HG03457 (cell line): ENCODE measurements at regions not wholly inside any gene's neighbourhood (a gene's known extent, or its start where the extent isn't known, plus 50 kb on each side); places are given as distances from the start of the nearest gene placed in this dataset.

Source experiments
- ATAC-seq: cut with Tn5 transposase; IDR thresholded peaks from one replicate; pipeline ENCODE4 v1.9.1; 2021; ENCODE audit warnings: moderate number of reproducible peaks; ENCODE audit not compliant: unreplicated experiment

DNA sequence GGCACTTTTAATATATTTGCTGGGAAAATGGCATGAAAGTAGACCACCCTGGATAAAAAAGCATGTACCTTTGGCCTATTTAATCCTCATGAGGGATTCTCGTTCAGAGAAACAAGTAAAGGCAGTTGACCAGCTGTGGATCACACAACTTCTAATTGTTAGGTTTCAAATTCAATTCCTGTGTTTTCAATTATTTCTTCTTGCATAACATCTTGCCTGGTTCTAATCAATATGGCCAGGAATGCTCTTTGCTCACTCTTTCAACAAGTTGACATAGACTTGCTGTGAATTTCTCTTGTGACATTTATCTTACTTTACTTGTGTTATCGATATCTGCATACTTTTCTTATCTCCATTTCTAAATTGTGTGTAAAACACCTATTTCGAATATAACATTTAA, 211.8 kb downstream of the SLC7A11 start:
- no peak for ATAC-seq

DNA sequence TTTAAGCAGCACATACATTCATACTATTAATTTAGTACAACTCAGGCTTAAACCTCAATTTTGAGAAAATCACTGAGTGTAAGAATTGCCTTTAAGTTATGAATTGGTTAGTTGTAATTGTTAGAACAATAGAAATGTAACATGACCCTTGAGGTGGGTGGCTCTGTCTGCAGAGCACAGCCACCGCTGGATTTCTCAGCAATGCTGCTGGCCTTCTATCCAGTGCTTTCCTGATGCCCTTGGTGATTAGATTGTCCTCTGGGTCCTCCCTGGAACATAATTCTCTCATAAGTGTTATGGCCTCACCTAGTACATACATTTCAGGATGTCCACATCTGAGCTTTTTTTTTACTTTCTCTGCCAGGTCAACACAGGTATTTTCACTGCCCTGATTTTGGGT, 213.2 kb downstream of the SLC7A11 start:
- no peak for ATAC-seq

DNA sequence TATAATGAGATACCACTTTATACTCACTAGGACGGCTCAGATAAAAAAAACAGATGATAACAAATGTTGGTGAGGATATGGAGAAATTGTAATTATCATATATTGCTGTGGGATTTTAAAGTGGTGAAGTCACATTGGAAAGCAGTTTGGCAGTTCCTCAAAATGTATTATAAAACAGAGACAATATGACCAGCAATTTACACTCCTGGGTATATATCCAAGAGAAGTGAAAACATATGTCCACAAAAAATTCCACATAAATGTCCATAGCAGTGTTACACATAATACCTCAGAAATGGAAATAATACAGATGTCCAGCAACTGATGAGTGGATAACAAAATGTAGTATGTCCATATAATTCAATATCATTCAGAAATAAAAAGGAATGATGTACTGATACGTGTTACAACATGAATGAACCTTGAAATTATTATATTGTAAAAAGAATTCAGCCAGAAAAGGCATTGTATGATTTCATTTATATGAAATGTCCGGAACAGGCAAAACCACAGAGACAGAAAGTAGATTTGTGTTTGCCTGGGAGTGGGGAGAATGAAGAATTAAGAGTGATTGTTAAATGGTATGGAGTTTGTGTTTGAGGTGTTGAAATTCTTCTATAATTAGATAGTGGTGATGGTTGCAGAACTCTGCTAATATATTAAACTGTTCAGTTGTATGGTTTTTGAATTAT, 220.9 kb downstream of the SLC7A11 start:
- no peak for ATAC-seq

DNA sequence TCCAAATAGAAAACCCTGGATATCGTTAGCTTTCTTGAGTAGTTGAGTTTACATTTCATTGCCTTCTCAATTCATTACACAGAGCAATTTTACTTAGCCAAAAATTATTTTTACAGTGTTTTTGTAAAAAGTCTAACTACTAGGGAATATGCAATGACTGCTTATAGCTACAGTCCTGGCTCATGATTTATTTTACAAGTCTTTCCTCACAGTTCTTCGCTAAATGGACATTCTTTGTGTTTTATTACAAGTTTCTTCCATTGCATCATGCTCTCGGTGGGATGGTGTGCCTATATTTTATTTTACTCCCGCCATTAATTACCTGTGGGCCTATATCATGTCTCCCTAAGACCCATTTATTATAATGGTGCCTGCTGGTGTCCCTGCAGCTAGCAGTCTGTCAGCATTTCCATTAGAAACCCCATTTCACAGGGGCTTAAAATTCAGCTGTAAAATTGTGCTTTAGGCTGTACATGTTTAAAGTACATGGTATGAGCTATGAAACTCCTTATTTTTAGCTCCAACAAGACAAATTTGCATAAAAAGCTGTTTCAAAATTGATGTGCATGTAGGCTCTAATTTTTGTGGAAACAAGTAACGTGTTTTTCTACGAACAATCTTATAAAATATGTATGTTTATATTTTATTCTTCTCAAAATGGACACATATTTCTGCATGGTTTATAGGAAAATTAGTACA, 227.4 kb downstream of the SLC7A11 start:
- ATAC-seq = no peak

DNA sequence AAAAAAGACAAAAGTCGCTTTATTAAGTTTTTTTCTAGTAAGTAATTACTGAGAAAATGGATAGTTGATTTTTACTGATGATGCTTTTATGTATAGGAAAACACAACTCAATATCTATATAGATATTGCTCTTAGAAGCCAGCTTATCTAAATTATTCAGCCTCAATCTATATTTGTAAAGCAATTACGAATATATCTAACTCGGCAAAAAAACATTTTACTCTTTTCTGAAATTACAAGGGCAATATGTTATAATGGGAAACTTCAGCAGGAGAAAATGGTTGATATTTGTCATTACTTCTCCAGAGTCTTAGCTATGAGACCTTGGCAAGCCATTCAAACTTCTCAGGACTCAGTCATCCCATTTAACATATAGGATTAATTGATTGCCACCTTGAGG, 228.5 kb downstream of the SLC7A11 start:
- ATAC-seq = no peak

DNA sequence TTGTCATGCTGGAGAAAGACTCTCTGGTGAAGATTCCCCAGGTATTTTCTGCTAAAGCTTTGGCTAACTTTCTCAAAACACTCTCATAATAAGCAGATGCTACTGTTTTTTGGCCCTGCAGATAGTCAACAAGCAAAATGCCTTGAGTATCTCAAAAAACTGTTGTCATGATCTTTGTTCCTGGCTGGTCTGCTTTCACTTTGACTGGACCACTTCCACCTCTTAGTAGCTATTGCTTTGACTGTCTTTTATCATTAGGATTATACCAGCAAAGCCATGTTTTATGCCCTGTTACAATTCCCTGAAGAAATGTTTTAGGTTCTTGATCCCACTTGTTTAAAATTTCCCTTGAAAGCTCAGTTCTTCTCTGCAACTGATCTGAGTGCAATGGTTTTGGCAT, 231.5 kb downstream of the SLC7A11 start:
- ATAC-seq = peak; percentile 60

DNA sequence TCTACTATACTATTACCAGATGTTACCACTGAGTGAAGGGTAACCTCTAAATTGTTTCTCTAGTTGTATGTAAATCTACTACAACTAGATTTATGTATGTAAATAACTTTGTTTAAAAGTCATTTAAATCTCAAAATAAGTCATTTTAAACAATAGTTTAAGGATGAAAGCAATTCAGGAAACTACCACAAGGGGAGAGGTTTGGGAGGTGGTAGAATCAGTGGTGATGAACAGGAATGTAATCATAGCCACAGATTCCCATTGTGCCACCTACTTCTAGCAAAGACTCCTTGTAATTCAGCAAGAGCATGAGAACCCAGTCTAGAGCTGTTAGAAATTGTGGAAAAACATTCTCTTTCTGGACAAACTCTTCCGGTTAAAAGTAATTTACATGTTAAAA, 234.6 kb downstream of the SLC7A11 start:
- ATAC-seq = no peak

DNA sequence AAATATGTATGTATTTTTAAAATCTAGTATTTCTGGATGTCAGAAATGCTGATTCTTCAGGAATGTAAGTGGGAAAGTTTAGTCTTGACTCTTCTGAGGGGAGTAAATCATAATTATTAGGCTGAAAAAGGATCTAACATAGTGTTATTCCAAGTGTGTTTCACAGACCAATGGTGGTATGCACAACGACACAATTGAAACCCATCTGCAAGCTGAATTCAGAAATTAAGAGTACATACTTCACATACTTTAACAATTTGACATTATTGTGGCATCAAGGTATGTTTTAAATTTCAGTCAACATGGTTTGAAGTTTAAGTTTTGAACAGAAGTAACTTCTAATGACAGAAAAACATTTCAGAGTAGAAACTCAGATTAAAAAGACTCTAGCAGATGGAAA, 236.7 kb downstream of the SLC7A11 start:
- no peak for ATAC-seq

DNA sequence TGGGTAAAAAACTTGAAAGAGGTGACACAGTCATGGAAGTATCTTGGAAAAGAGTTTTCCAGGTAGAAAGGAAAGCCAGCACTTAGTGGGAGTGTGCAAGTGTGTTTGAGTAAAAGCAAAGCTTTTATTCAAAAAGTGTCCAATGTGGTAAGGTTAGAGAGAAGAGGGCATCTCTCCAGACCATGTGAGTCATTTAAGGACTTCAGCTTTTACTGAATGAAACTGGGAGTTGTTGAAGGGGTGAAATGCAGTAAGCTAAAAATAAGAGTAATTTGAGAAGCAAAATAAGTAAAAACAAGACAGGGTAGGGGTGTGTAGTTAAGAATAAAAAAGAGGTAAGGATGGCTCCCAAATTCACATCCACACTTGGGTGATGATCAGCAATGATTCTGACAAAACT, 238.9 kb downstream of the SLC7A11 start:
- peak; percentile 92 for ATAC-seq

DNA sequence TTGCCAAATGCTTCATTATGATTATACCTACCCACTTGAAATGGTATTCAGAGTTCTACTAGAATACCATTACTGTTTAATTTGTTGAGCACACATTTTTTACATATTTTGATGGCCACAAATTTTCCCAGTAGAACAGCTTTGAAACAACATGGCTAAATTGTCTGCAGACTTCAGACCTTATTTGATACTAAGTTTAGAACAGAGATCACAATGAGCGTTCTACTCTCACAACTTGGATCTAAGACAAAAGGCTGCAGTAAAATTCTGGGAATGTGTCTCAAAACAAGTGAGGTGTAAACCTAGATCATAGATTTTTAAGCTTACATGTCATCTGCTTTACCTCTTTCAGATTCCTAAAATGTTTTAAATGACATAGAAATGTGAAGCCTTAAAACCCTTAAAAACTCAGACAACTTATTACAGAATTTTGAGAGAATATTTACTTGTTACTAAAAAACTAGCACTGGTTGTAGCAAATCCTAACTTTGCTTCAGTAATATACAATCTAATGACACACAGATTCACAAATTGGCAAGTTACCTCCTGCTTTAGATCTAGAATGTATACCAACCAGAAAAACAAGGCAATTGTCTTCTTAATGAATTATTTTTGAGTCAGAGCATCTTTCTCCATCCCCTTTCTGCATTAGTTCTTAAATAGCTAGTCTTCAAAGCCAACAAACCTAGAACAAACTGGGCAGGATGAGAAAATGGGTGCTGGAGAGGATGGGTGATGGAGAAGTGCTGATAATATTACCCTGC, 243.3 kb downstream of the SLC7A11 start:
- ATAC-seq = no peak

DNA sequence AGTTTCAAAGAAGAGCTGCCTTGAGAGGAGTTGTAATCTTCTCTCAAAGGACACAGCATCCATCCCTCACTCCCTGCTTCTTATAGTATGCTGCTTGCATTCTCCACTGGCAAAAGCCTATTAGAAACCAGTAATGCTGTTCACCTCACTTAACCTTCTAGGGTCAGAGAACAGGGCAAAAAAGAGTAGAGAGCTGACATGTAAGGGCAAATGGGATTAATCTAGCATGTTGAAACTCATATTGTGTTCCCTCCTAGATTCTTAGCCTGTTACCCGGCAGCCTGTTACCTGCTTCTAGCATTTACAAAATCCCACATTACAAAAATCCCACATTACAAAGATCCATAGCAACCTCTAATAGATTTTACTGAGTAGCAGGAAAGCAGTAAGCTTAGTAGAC, 244.7 kb downstream of the SLC7A11 start:
- no peak for ATAC-seq

DNA sequence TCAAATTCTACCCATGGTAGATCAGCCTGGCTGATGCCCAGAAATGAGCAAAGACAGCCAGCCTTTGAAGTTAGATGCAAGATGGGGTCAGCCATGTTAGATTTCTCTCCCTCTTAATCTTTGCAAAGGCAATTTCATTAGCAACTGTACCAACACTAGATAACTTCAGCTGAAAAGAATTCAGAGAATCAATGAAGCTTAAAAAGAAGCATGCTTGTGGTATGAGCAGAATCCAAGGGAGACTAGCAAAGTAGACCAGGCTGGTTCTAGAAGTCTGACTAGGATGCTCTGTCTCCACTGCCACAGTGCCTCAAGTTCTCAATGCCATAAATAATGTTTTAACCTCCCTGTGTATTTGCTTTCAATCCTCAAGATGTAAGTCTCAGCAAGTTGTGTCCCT, 247.3 kb downstream of the SLC7A11 start:
- no peak for ATAC-seq

DNA sequence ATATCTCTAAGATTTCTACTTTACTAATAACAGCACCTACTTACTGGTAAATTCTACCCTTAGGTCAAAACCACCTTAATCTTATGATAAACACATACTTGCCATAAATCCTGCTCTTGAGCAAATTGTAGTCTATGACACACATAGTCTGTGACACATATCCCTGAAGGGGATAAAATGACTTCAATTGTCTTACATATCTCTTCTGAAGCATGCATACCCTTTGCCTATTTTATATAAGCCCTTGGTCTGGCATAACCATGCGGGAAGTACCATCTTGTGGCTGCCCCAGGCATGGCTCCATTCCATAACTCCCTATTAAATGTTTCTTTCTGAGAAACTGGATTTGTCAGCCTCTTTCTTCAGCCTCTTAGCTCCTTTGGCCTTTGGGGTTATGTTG, 248.9 kb downstream of the SLC7A11 start:
- no peak for ATAC-seq

DNA sequence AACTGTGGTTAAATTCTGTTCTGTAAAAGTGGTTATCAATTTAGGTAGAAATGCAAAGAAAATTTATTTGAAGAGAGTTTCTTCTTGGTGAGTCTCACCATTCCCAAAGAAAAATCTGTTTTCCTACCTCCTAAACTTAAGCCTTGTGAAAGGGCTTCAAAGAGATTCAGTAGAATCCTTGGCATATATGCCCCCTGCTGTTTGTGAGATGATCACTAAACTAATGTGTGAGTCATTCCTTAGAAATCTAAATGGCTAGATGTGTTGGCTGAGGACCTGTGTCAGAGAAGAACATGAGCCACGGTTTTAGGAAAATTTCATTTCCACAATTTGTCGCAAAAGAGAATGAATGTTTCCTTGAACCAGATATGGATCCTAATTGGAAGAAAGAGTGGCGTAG, 260.9 kb downstream of the SLC7A11 start:
- ATAC-seq = no peak

DNA sequence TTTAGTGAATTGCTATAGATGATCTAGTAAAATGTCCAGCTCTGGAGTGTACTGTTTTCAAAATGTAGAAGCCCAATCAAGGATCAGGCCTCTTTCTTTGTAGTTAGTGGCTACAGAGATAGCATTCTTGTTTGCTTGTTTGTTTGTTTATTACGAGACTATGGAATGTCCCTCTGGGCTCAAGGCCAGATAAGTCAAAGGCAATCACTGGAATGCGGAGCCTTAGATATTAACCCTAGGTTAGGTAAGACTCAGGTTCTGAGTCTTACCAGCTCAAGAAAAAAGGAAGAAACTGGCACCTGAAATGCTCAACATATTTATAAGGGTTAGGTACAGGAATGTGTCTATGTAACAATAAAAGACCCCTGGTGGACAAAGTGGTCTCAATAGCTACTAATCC, 261.5 kb downstream of the SLC7A11 start:
- no peak for ATAC-seq

DNA sequence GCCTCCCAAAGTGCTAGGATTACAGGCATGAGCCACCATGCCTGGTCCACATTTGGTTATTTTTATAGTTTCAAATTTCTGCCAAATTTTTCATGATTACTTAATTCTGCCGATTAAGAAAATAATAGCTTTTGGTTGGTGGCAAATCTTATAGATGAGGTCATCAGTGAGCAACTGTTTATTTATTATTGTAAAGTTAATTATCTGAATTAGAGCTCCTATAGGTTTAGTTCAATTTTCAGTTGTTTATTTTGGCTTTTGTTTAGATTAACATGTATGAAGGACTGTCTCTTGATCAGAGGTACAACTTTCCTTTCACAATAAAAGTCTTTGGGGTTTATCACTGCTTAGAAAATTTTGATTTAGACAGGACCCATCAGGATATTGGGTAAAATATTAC, 262.2 kb downstream of the SLC7A11 start:
- no peak for ATAC-seq

DNA sequence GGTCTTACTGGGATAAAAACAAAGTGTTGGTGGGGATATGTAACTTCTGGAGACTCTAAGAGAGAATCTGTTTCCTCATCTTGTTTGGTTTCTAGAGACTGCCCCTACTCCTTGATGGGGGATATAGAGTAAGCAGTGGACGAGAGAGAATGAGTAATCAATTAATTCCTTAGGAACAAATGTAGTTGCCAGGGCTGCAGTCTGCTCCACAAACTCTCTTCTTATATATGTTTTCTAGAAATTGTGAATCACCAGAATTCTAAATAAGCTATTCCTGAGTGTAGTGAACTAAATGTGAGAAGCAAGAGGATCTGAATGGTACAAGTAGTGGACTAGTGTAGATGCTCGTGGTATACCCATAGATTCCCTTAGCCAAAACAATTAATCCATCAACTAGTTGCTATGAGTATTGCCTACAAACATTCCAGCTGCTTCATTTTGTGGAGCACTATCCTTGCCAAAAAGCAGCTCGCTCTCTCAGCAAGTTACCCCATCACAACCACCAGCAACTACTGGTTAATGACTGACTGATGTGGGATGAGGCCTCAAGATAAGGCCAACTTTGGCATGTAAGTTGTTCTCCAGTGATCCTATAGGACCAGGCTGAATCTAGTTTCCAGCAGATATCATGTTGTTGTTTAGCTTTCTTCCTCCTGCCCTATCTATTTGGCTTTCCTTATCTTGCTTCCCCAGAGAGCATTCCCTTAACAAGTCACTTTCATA, 273.0 kb downstream of the SLC7A11 start:
- no peak for ATAC-seq

DNA sequence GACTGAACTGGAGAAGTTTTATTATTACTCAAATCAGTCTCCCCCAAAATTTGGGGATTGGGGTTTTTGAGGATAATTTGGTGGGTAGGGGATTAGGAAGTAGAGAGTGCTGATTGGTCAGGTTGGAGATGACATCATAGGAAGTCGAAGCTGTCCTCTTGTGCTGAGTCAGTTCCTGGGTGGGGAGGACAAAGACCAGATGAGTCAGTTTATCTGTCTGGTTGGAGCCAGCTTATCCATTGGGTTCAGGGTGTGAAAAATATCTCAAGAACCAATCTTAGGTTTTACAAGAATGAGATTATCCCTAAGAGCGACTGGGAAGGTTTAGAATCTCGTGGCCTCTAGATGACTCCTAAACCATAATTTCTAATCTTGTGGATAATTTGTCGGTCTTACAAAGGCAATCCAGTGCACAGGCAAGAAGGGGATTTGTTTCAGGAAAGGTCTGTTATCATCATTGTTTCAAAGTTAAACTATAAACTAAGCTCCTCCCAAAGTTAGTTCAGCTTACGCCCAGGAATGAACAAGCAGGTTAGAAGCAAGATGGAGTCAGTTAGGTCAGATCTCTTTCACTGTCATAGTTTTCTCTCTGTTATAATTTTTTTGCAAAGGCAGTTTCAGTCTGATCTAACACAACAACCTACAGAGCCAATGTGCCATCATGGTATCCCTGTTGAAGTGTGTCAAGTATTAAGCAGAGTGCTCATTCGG, 274.5 kb downstream of the SLC7A11 start:
- no peak for ATAC-seq

DNA sequence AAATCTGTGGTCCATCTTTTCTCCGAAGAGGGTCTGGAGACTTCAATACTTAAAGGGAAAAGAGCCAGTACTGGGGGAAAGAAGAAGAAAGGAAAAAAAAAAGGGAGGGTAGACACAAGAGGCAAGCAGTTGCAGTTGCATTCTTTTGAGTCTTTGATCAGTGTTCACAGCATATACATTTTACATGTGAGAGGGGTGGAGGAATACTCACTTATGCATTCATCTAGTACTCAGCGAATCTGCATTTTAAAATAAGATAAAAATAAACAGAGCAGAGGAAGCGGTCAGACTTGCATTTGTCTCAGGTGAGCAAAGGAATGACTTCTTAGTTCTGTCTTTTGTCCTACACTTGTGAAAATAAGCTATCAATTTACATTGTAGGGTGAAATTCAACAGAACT, 275.6 kb downstream of the SLC7A11 start:
- no peak for ATAC-seq

DNA sequence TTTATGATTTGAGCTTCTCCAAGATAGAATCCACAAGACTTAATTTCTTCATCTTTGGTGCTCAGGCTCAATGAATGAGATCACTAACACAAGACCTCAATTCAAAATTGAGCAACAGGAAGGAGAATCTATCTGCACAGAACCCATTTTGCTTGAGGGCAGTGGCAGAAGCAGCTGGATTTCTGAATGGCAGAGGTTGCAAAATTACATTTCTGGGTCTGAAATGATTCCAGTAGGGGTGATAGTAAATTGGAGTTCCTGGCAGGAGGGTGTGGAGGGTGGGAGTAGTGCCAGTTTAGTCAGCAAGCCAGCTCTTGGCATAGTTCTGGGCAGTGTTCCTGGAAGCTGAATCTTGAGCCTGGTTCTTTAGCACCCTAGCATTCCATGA, 281.1 kb downstream of the SLC7A11 start:
- ATAC-seq = no peak
